ENCODE measurements at regions not wholly inside any gene's neighbourhood (a gene's known extent, or its start where the extent isn't known, plus 50 kb on each side); places are given as distances from the start of the nearest gene placed in this dataset.
"Not testable (repeated sequence)": the region's sequence is repeated elsewhere in the genome, so short reads cannot be mapped to it uniquely, and the experiment has no call there.

GRCh38 chr2:134062235-134062634 lies 191.6 kb upstream of the MGAT5 start:
- not testable (repeated sequence) for H3K4me3 ChIP-seq (ENCODE audit: low read length); H3K4me1 ChIP-seq (ENCODE audit: insufficient read depth, low read length); H3K36me3 ChIP-seq (ENCODE audit: insufficient read depth, low read length); H3K9me3 ChIP-seq (ENCODE audit: low read length); H3K27me3 ChIP-seq (ENCODE audit: insufficient read depth, low read length); H2AFZ ChIP-seq (ENCODE audit: low read depth, low read length)

DNA sequence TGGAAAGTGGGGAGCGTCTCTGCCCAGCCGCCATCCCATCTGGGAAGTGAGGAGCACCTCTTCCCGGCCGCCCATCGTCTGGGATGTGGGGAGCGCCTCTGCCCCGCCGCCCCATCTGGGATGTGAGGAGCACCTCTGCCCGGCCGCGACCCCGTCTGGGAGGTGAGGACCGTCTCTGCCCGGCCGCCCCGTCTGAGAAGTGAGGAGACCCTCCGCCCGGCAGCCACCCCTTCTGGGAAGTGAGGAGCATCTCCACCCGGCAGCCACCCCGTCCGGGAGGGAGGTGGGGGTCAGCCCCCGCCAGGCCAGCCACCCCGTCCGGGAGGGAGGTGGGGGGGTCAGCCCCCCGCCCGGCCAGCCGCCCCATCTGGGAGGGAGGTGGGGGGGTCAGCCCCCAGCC lies 190.0 kb upstream of the MGAT5 start:
- H2AFZ ChIP-seq (ENCODE audit: low read depth, low read length); H3K4me1 ChIP-seq (ENCODE audit: insufficient read depth, low read length); H3K4me3 ChIP-seq (ENCODE audit: low read length); H3K27me3 ChIP-seq (ENCODE audit: insufficient read depth, low read length); H3K9me3 ChIP-seq (ENCODE audit: low read length); H3K36me3 ChIP-seq (ENCODE audit: insufficient read depth, low read length): not testable (repeated sequence)

- Histone ChIP-seq H3K36me3 (ENCODE audit: insufficient read depth, low read length) (no peaks in the 10 kb centered on the region), H3K4me1 (ENCODE audit: insufficient read depth, low read length) (no peaks in the 10 kb centered on the region), H3K9me3 (ENCODE audit: low read length) (no peaks in the 10 kb centered on the region), H3K27me3 (ENCODE audit: insufficient read depth, low read length) (no peaks in the 10 kb centered on the region), H3K4me3 (ENCODE audit: low read length) (no peak overlapping the region), H2AFZ (ENCODE audit: low read depth, low read length) (no peak overlapping the region)
Measured at GRCh38 chr2:134070281-134070741, 183.6 kb upstream of the MGAT5 start.

GRCh38 chr2:134072341-134072740 lies 181.5 kb upstream of the MGAT5 start:
- Histone ChIP-seq H3K9me3 (ENCODE audit: low read length) (no peaks in the 10 kb centered on the region), H3K4me1 (ENCODE audit: insufficient read depth, low read length) (no peaks in the 10 kb centered on the region), H3K27me3 (ENCODE audit: insufficient read depth, low read length) (no peaks in the 10 kb centered on the region), H3K36me3 (ENCODE audit: insufficient read depth, low read length) (no peaks in the 10 kb centered on the region), H2AFZ (ENCODE audit: low read depth, low read length) (no peak overlapping the region), H3K4me3 (ENCODE audit: low read length) (no peak overlapping the region)

DNA sequence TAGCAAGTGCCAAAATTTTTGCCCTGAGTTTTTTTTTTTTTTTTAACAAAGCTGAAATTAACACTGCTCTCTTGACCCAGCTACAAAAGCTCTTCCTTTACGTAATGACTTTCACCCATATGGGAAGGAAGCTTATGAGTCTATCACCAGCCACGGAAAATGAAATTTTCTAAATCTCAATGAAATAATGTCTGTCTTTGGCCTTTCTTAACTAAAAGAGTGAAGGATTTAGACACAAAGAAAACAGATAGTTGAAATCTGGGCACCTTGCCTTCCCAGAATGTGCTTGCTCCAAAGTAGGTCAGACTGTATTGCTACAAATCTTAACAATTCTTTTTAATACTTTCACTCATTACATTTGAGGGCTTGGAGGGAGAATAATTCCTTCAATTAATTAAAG lies 180.8 kb upstream of the MGAT5 start:
- Histone ChIP-seq H3K4me1 (ENCODE audit: insufficient read depth, low read length) (no peaks in the 10 kb centered on the region), H2AFZ (ENCODE audit: low read depth, low read length) (no peak overlapping the region), H3K27me3 (ENCODE audit: insufficient read depth, low read length) (no peaks in the 10 kb centered on the region), H3K4me3 (ENCODE audit: low read length) (no peak overlapping the region), H3K36me3 (ENCODE audit: insufficient read depth, low read length) (no peaks in the 10 kb centered on the region), H3K9me3 (ENCODE audit: low read length) (no peaks in the 10 kb centered on the region)

GRCh38 chr2:134074619-134075018 lies 179.3 kb upstream of the MGAT5 start:
- Histone ChIP-seq H3K4me1 (ENCODE audit: insufficient read depth, low read length) (no peaks in the 10 kb centered on the region), H3K4me3 (ENCODE audit: low read length) (no peak overlapping the region), H3K9me3 (ENCODE audit: low read length) (no peaks in the 10 kb centered on the region), H2AFZ (ENCODE audit: low read depth, low read length) (no peak overlapping the region), H3K36me3 (ENCODE audit: insufficient read depth, low read length) (no peaks in the 10 kb centered on the region), H3K27me3 (ENCODE audit: insufficient read depth, low read length) (no peaks in the 10 kb centered on the region)

DNA sequence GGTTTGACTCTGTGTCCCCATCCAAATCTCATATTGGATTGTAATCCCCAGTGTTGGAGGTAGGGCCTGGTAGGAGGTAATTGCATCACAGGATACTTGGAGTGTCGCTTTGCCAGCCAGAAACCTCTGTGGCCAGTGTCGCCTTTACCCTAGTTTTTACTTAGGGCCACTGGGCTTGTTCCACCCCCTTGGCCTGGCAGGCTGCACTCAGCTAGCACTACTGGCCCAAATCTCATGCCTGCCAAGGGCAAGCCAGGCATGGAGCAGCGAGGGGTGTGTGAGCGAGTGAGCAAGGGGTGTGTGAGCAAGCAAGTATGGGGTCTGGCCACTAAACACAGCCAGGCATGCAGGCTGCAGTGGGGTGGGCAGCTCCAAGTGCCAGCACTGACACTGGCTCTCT lies 178.7 kb upstream of the MGAT5 start:
- Histone ChIP-seq H3K36me3 (ENCODE audit: insufficient read depth, low read length) (no peaks in the 10 kb centered on the region), H3K4me3 (ENCODE audit: low read length) (no peak overlapping the region), H3K27me3 (ENCODE audit: insufficient read depth, low read length) (no peaks in the 10 kb centered on the region), H3K9me3 (ENCODE audit: low read length) (no peaks in the 10 kb centered on the region), H2AFZ (ENCODE audit: low read depth, low read length) (no peak overlapping the region), H3K4me1 (ENCODE audit: insufficient read depth, low read length) (no peaks in the 10 kb centered on the region)

GRCh38 chr2:134078354-134078753 lies 175.5 kb upstream of the MGAT5 start:
- Histone ChIP-seq H3K4me3 (ENCODE audit: low read length) (no peak overlapping the region), H3K36me3 (ENCODE audit: insufficient read depth, low read length) (no peaks in the 10 kb centered on the region), H3K9me3 (ENCODE audit: low read length) (no peaks in the 10 kb centered on the region), H3K4me1 (ENCODE audit: insufficient read depth, low read length) (no peaks in the 10 kb centered on the region), H3K27me3 (ENCODE audit: insufficient read depth, low read length) (no peaks in the 10 kb centered on the region), H2AFZ (ENCODE audit: low read depth, low read length) (no peak overlapping the region)

DNA sequence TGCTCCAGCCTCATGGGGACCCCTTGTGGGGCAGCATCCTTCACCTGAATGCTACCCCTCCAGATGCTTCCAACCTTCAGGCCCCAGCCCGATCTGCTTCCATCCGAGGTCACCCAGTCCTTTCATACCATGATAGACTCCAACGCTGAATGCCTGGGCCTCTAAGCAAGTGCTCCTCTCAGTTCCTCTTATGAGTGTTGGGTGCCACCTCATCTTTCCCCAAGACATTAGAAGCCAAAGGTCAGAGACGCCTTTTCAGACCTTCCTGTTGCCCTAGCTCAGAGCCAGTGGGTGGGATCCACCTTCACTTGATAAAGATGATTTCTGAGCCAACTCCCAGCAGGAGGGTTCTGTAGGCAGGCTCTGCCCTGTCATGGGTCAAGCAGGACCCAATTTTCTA lies 174.5 kb upstream of the MGAT5 start:
- H2AFZ ChIP-seq (ENCODE audit: low read depth, low read length), result no peak overlapping the region
- no peaks in the 10 kb centered on the region for H3K27me3 ChIP-seq (ENCODE audit: insufficient read depth, low read length)
- no peaks in the 10 kb centered on the region for H3K36me3 ChIP-seq (ENCODE audit: insufficient read depth, low read length)
- H3K4me3 ChIP-seq (ENCODE audit: low read length), result no peak overlapping the region
- H3K4me1 ChIP-seq (ENCODE audit: insufficient read depth, low read length), result no peaks in the 10 kb centered on the region
- no peaks in the 10 kb centered on the region for H3K9me3 ChIP-seq (ENCODE audit: low read length)

DNA sequence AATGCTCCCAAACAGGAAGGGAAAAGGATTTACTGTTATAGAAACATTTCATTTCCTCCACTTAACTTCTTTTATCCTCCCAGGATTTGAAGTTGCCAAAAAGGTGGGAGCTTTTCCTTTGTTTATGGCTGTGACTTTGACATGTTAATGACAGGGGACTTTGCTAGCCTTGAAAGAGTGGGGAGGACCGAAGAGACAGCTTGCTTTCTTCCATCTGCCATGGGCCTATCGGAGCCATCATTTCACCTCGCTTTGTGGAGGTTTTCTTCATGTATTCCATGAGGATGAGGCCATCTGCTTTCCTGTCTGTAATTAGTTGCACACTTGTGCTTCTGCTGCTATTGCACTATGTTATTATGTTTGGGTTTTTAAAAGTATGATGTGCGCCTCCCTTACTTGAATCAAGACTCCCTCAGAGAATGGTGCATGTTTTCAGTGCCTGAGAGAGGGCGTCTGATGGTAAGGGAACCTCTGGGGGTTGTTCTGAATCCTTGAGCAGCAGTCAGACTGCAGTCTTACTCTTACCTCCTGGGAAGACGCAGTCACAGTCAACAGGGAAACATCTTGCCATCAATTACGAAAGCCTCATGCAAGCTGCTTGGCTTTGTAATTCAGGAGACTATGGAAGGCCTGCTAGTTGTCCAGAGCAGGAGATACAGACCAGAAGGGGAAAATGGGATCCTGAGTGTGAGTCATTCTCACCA lies 173.3 kb upstream of the MGAT5 start:
- Histone ChIP-seq H3K36me3 (ENCODE audit: insufficient read depth, low read length) (no peaks in the 10 kb centered on the region), H2AFZ (ENCODE audit: low read depth, low read length) (no peak overlapping the region), H3K9me3 (ENCODE audit: low read length) (no peaks in the 10 kb centered on the region), H3K4me3 (ENCODE audit: low read length) (no peak overlapping the region), H3K27me3 (ENCODE audit: insufficient read depth, low read length) (no peaks in the 10 kb centered on the region), H3K4me1 (ENCODE audit: insufficient read depth, low read length) (no peaks in the 10 kb centered on the region)

GRCh38 chr2:134081238-134081938 lies 172.5 kb upstream of the MGAT5 start:
- Histone ChIP-seq H3K27me3 (ENCODE audit: insufficient read depth, low read length) (no peaks in the 10 kb centered on the region), H3K4me3 (ENCODE audit: low read length) (no peak overlapping the region), H3K4me1 (ENCODE audit: insufficient read depth, low read length) (peaks cover 4% of the 10 kb centered on the region), H2AFZ (ENCODE audit: low read depth, low read length) (no peak overlapping the region), H3K36me3 (ENCODE audit: insufficient read depth, low read length) (no peaks in the 10 kb centered on the region), H3K9me3 (ENCODE audit: low read length) (no peaks in the 10 kb centered on the region)

GRCh38 chr2:134083548-134083947 lies 170.3 kb upstream of the MGAT5 start:
- H3K36me3 ChIP-seq (ENCODE audit: insufficient read depth, low read length), result no peaks in the 10 kb centered on the region
- H3K27me3 ChIP-seq (ENCODE audit: insufficient read depth, low read length), result no peaks in the 10 kb centered on the region
- peaks cover 18% of the 10 kb centered on the region for H3K4me1 ChIP-seq (ENCODE audit: insufficient read depth, low read length)
- H3K4me3 ChIP-seq (ENCODE audit: low read length), result no peak overlapping the region
- no peaks in the 10 kb centered on the region for H3K9me3 ChIP-seq (ENCODE audit: low read length)
- H2AFZ ChIP-seq (ENCODE audit: low read depth, low read length), result no peak overlapping the region

DNA sequence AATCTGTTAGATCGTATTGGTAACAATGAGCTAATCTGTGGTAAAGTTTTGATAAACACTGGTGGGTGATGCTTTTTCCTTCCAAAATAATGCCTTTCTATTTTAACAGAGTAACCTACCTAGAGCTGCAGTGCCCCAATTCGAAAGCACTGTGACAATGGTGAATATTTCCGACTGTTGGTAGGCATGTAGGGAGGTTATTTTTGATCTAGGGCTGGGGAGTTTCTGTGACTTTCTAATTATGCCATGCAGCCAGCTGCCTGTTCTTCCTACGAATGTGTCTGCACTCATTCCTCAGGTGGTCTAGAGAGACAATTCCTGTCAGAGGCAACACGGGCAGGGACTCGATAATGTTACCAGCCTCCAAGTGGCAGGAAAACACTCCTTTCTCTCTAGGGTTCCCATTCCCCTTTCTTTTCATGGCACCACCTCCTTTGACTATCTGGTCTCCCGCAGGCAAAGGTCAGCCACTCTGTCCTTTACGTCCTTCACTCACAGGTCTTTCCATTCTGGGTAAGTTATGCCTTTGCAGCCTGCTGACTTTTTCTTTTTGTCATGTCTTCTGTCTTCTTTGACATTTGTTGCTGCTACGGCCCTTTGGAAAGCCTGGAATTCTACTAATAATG lies 167.2 kb upstream of the MGAT5 start:
- H3K4me1 ChIP-seq (ENCODE audit: insufficient read depth, low read length), result peaks cover 18% of the 10 kb centered on the region
- peaks cover 1% of the 10 kb centered on the region for H3K9me3 ChIP-seq (ENCODE audit: low read length)
- no peak overlapping the region for H3K4me3 ChIP-seq (ENCODE audit: low read length)
- H3K27me3 ChIP-seq (ENCODE audit: insufficient read depth, low read length), result no peaks in the 10 kb centered on the region
- H3K36me3 ChIP-seq (ENCODE audit: insufficient read depth, low read length), result no peaks in the 10 kb centered on the region
- no peak overlapping the region for H2AFZ ChIP-seq (ENCODE audit: low read depth, low read length)
